Liver (tissue), 3 donors: ENCODE measurements at regions not wholly inside any gene's neighbourhood (a gene's known extent, or its start where the extent isn't known, plus 50 kb on each side); places are given as distances from the start of the nearest gene placed in this dataset.

ENCODE experiments used
- CTCF ChIP-seq: fragments of 150-350 bp; IDR thresholded peaks from 2 replicates; pipeline ENCODE4 v1.5.1; 2017; ENCODE audit warnings: improper control_type of control experiment, low read depth, low read length; ENCODE audit not compliant: missing input control
- EGR1 ChIP-seq, 2 donors: IDR thresholded peaks; 2 replicates each; pipeline ENCODE4 v1.6.1; 2016 to 2018; ENCODE audit warnings: antibody characterized with exemption in 2 of 2, low read depth in 2 of 2
- GABPA ChIP-seq, 2 donors: IDR thresholded peaks in 1 of 2; conservative IDR thresholded peaks in 1 of 2; 2 replicates each; pipeline ENCODE4 v1.6.1; 2016; ENCODE audit warnings: antibody characterized with exemption in 2 of 2, mild to moderate bottlenecking in 1 of 2, moderate library complexity in 1 of 2
- HNF4G ChIP-seq: IDR thresholded peaks from 2 replicates; pipeline ENCODE4 v1.6.1; 2016; ENCODE audit warnings: antibody characterized with exemption
- JUND ChIP-seq, 2 donors: IDR thresholded peaks; 2 replicates each; pipeline ENCODE4 v1.6.1; 2016; ENCODE audit warnings: antibody characterized with exemption in 2 of 2
- RAD21 ChIP-seq, 2 donors: IDR thresholded peaks; 2 replicates each; pipeline ENCODE4 v1.6.1; 2016; ENCODE audit warnings: antibody characterized with exemption in 2 of 2, mild to moderate bottlenecking in 2 of 2
- REST ChIP-seq: IDR thresholded peaks from 2 replicates; pipeline ENCODE4 v1.6.1; 2016; ENCODE audit warnings: antibody characterized with exemption, mild to moderate bottlenecking
- RXRA ChIP-seq, 2 donors: IDR thresholded peaks; 2 replicates each; pipeline ENCODE4 v1.6.1; 2017 to 2018; ENCODE audit warnings: antibody characterized with exemption in 2 of 2, mild to moderate bottlenecking in 1 of 2
- SP1 ChIP-seq: IDR thresholded peaks from 2 replicates; pipeline ENCODE4 v1.6.1; 2018; ENCODE audit warnings: antibody characterized with exemption, mild to moderate bottlenecking
- TAF1 ChIP-seq: conservative IDR thresholded peaks from 2 replicates; pipeline ENCODE4 v1.6.1; 2016; ENCODE audit warnings: antibody characterized with exemption, mild to moderate bottlenecking
- YY1 ChIP-seq: IDR thresholded peaks from 2 replicates; pipeline ENCODE4 v1.6.1; 2016; ENCODE audit warnings: antibody characterized with exemption, mild to moderate bottlenecking
- TF ChIP-seq, protein P1 (sequence below): IDR thresholded peaks from 2 replicates; pipeline ENCODE4 v1.6.1; 2016; ENCODE audit warnings: antibody characterized with exemption
- donor health status: healthy.
- donor health status: healthy.

DNA sequence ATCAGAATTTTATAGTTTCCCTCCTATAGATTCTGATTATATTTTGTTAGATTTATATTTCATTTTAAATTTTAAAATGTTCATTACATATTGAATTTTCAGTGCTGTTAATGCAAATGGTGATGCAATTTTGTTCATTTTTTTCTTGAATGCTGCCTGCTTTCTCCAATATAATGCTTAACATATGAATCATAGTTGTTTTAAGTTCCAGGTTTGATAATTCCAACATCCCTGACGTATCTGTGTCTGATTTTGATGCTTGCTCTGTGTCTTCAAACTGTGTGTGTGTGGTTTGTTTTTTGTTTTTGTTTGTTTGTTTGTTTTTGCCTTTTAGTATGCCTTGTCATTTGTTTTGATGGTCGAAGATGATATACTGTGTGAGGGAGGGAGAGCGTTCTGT lies 134.7 kb upstream of the ELAC2 start:
- TF ChIP-seq CTCF: no peak
- TF ChIP-seq RAD21 (IDR thresholded peaks at IDR 0.05): no peak
- TF ChIP-seq SP1: no peak
- no peak for TF ChIP-seq REST
- no peak for TF ChIP-seq TAF1
- TF ChIP-seq GABPA (IDR thresholded peaks at IDR 0.05 in 1 of 2, conservative IDR thresholded peaks at IDR 0.05 in 1 of 2): no peak
- TF ChIP-seq YY1: no peak
- TF ChIP-seq EGR1 (IDR thresholded peaks at IDR 0.05; ENCODE audit: low read depth in 2 of 2): no peak
- no peak for TF ChIP-seq JUND (IDR thresholded peaks at IDR 0.05)
- no peak for TF ChIP-seq RXRA (IDR thresholded peaks at IDR 0.05)
- TF ChIP-seq, protein P1, sequence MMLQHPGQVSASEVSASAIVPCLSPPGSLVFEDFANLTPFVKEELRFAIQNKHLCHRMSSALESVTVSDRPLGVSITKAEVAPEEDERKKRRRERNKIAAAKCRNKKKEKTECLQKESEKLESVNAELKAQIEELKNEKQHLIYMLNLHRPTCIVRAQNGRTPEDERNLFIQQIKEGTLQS: no peak
- no peak for TF ChIP-seq HNF4G
